B cell (primary cell): ENCODE measurements at regions not wholly inside any gene's neighbourhood (a gene's known extent, or its start where the extent isn't known, plus 50 kb on each side); places are given as distances from the start of the nearest gene placed in this dataset.

Source experiments
- ATAC-seq: fragments of 200-7000 bp; cut with Tn5 transposase; one replicate; pipeline ENCODE4 v1.10.0; 2021; ENCODE audit warnings: low read depth, mild to moderate bottlenecking, moderate number of reproducible peaks, moderate library complexity
- CTCF ChIA-PET: fragments of 350-600 bp; sonication (Branson Sonifier 250); formaldehyde crosslinking; loops from one replicate; lab custom pipeline; 2021; ENCODE audit warnings: antibody characterized with exemption, inconsistent platforms; lab: Charles Lee
- POLR2A ChIA-PET: fragments of 350-600 bp; sonication (Branson Sonifier 250); formaldehyde crosslinking; loops from one replicate; lab custom pipeline; 2021; ENCODE audit warnings: antibody characterized with exemption; lab: Charles Lee
- DNase-seq: peaks from one replicate; pipeline ENCODE4 v3.0.0; 2013
- H2AFZ ChIP-seq: 2 replicates; pipeline ENCODE4 v1.6.1; 2012; ENCODE audit warnings: mild to moderate bottlenecking, low read depth, low read length; ENCODE audit not compliant: insufficient read depth, poor library complexity, severe bottlenecking
- H3K27ac ChIP-seq, 2 donors: 1 replicate in 1 of 2; 2 replicates in 1 of 2; pipeline ENCODE4 v1.5.1; 2012 to 2013; ENCODE audit warnings: low read length in 2 of 2, mild to moderate bottlenecking in 2 of 2, moderate library complexity in 1 of 2
- H3K27me3 ChIP-seq, 4 experiments: fragments of 200-600 bp in 1 of 4; sonication (generic) in 1 of 4; replicated peaks in 1 of 4; 1 replicate in 2 of 4; 2 replicates in 2 of 4; pipeline versions ENCODE4 v1.6.1 to v1.7.0; 2013 to 2016; ENCODE audit warnings: low read length in 3 of 4, mild to moderate bottlenecking in 2 of 4, mixed read lengths in 1 of 4, moderate library complexity in 1 of 4; ENCODE audit not compliant: insufficient read depth in 4 of 4, control insufficient read depth in 3 of 4; ENCODE audit errors: control extremely low read depth in 1 of 4
- H3K36me3 ChIP-seq, 2 experiments: replicated peaks in 1 of 2; 1 replicate in 1 of 2; 2 replicates in 1 of 2; pipeline versions ENCODE4 v1.6.1 to v1.7.1; 2013; ENCODE audit warnings: low read length in 1 of 2; ENCODE audit not compliant: insufficient read depth in 2 of 2, control insufficient read depth in 1 of 2; ENCODE audit errors: control extremely low read depth in 1 of 2, extremely low read depth in 1 of 2
- H3K4me1 ChIP-seq, 2 donors: fragments of 200-600 bp in 1 of 2; sonication (generic) in 1 of 2; 1 replicate in 1 of 2; 2 replicates in 1 of 2; pipeline versions ENCODE4 v1.5.1 to v1.6.1; 2013 to 2017; ENCODE audit warnings: low read length in 2 of 2; ENCODE audit not compliant: control insufficient read depth in 2 of 2, insufficient read depth in 2 of 2
- H3K4me2 ChIP-seq: replicated peaks from 2 replicates; pipeline ENCODE3; 2012; ENCODE audit warnings: mild to moderate bottlenecking, low read depth, low read length; ENCODE audit not compliant: poor library complexity, severe bottlenecking
- H3K4me3 ChIP-seq, 5 experiments: fragments of 200-600 bp in 1 of 5; sonication (generic) in 1 of 5; 1 replicate in 3 of 5; 2 replicates in 2 of 5; pipeline versions ENCODE4 v1.5.1 to v1.7.0; 2011 to 2016; ENCODE audit warnings: low read length in 4 of 5, mild to moderate bottlenecking in 4 of 5, low read depth in 2 of 5, control low read depth in 1 of 5, moderate library complexity in 1 of 5; ENCODE audit not compliant: insufficient read depth in 1 of 5; ENCODE audit errors: control extremely low read depth in 1 of 5, extremely low read depth in 1 of 5
- H3K79me2 ChIP-seq: fragments of 200-600 bp; sonication (generic); one replicate; pipeline ENCODE4 v1.6.0; 2016; ENCODE audit warnings: low read length; ENCODE audit not compliant: control insufficient read depth, insufficient read depth
- H3K9ac ChIP-seq: fragments of 200-600 bp; sonication (generic); 2 replicates; pipeline ENCODE4 v1.6.1; 2017; ENCODE audit warnings: mild to moderate bottlenecking, low read length, moderate library complexity
- H3K9me3 ChIP-seq, 3 donors: one replicate each; pipeline versions ENCODE4 v1.6.1 to v1.7.1; 2013; ENCODE audit warnings: low read length in 2 of 3; ENCODE audit not compliant: control insufficient read depth in 2 of 3, insufficient read depth in 1 of 3; ENCODE audit errors: control extremely low read depth in 1 of 3
- H4K20me1 ChIP-seq: 2 replicates; pipeline ENCODE4 v1.6.0; 2012; ENCODE audit warnings: mild to moderate bottlenecking, low read length; ENCODE audit not compliant: insufficient read depth, control insufficient read depth, poor library complexity, severe bottlenecking
- H3K27ac Mint-ChIP-seq: one replicate; pipeline ENCODE4 v1.8.0; 2021; ENCODE audit warnings: mixed read lengths
- H3K27me3 Mint-ChIP-seq: one replicate; pipeline ENCODE4 v1.8.0; 2021; ENCODE audit warnings: mixed read lengths
- H3K4me1 Mint-ChIP-seq: one replicate; pipeline ENCODE4 v1.8.0; 2021; ENCODE audit warnings: mixed read lengths
- H3K4me3 Mint-ChIP-seq: one replicate; pipeline ENCODE4 v1.8.0; 2021; ENCODE audit warnings: mixed read lengths
- H3K9me3 Mint-ChIP-seq: one replicate; pipeline ENCODE4 v1.8.0; 2022; ENCODE audit warnings: mixed read lengths; ENCODE audit not compliant: insufficient read depth
- CTCF ChIP-seq: fragments of 200-600 bp; IDR thresholded peaks from one replicate; pipeline ENCODE4 v1.8.0; 2022; ENCODE audit warnings: antibody characterized with exemption, mild to moderate bottlenecking
- EZH2 ChIP-seq: IDR thresholded peaks from 2 replicates; pipeline ENCODE4 v1.6.1; 2012; ENCODE audit warnings: borderline replicate concordance, low read depth, mild to moderate bottlenecking, moderate library complexity, low read length; ENCODE audit not compliant: insufficient read depth, poor library complexity, severe bottlenecking
- WGBS: methylation state at CpG from one replicate; pipeline ENCODE4 v1.1.5; 2013; ENCODE audit warnings: missing lambda C conversion rate; ENCODE audit not compliant: insufficient coverage; 5-methylcytosine and 5-hydroxymethylcytosine counted together
- intact Hi-C: fragments of 100-400 bp; cut with micrococcal nuclease; formaldehyde crosslinking; loops from one replicate; pipeline ENCODE4 v1.10.0; 2022

- CTCF ChIA-PET: no interaction called here
- H3K27ac Mint-ChIP-seq: no peak overlapping the region
Observed at GRCh38 chr14:98976271-98976670, 295.7 kb downstream of the BCL11B start.

GRCh38 chr14:98977451-98977850 is 294.5 kb downstream of the BCL11B start:
- ATAC-seq (no peak), DNase-seq (no peak)
- ChIA-PET POLR2A (no interaction called here), CTCF (no interaction called here)
- no peak overlapping the region for H3K4me2 ChIP-seq
- H3K79me2 ChIP-seq: no peaks in the 10 kb centered on the region
- no peaks in the 10 kb centered on the region for H4K20me1 ChIP-seq
- H3K9ac ChIP-seq: no peak overlapping the region
- Mint-ChIP-seq H3K9me3 (peaks cover 5% of the 10 kb centered on the region), H3K4me1 (no peaks in the 10 kb centered on the region), H3K27ac (no peak overlapping the region), H3K27me3 (no peaks in the 10 kb centered on the region), H3K4me3 (no peak overlapping the region)
- H3K4me3 ChIP-seq: no peak overlapping the region
- no peaks in the 10 kb centered on the region for H3K4me1 ChIP-seq
- intact Hi-C loops: no loop called here
- no peak for TF ChIP-seq EZH2
- no peak for TF ChIP-seq CTCF
- peaks cover 0 to 6% (median 4%) of the 10 kb centered on the region in 3 donors for H3K9me3 ChIP-seq
- H3K27ac ChIP-seq: no peak overlapping the region
- H3K27me3 ChIP-seq: no peaks in the 10 kb centered on the region
- H2AFZ ChIP-seq: no peak overlapping the region
- no peaks in the 10 kb centered on the region for H3K36me3 ChIP-seq

More at GRCh38 chr14:98976271-98976670, 295.7 kb downstream of the BCL11B start:
- intact Hi-C loops: no loop called here
- DNase-seq (no peak), ATAC-seq (no peak)
- no peak overlapping the region for H3K4me3 Mint-ChIP-seq
- POLR2A ChIA-PET: no interaction called here
- Histone ChIP-seq H3K4me3 (no peak overlapping the region), H3K36me3 (no peaks in the 10 kb centered on the region), H3K4me1 (no peaks in the 10 kb centered on the region), H3K9me3 (peaks cover 0 to 6% (median 4%) of the 10 kb centered on the region in 3 donors), H2AFZ (no peak overlapping the region), H3K27ac (no peak overlapping the region), H3K79me2 (no peaks in the 10 kb centered on the region), H4K20me1 (no peaks in the 10 kb centered on the region), H3K4me2 (no peak overlapping the region), H3K27me3 (no peaks in the 10 kb centered on the region), H3K9ac (no peak overlapping the region)
- no peak for TF ChIP-seq CTCF
- no peak for TF ChIP-seq EZH2
- peaks cover 5% of the 10 kb centered on the region for H3K9me3 Mint-ChIP-seq
- whole genome bisulfite sequencing: 83% methylated on average over 1 of the region's 3 CpGs
- H3K27me3 Mint-ChIP-seq: no peaks in the 10 kb centered on the region
- H3K4me1 Mint-ChIP-seq: no peaks in the 10 kb centered on the region
